Liver (tissue), 8 donors: ENCODE measurements at regions not wholly inside any gene's neighbourhood (a gene's known extent, or its start where the extent isn't known, plus 50 kb on each side); places are given as distances from the start of the nearest gene placed in this dataset.

Experiments used
- DNase-seq: peaks from one replicate; pipeline ENCODE4 v3.0.0-alpha.2; 2017; ENCODE audit warnings: low spot score
- H3K27ac ChIP-seq, 2 donors: one replicate each; pipeline ENCODE4 v1.7.0; 2013; ENCODE audit warnings: inconsistent platforms in 2 of 2, low read length in 2 of 2, control low read depth in 1 of 2, low read depth in 1 of 2, mild to moderate bottlenecking in 1 of 2
- H3K27me3 ChIP-seq, 4 donors: one replicate each; pipeline versions ENCODE4 v1.6.1 to v1.7.0; 2013; ENCODE audit warnings: low read length in 3 of 4, inconsistent platforms in 1 of 4, mild to moderate bottlenecking in 1 of 4, moderate library complexity in 1 of 4; ENCODE audit not compliant: control insufficient read depth in 4 of 4, insufficient read depth in 4 of 4
- H3K36me3 ChIP-seq, 4 donors: one replicate each; pipeline versions ENCODE4 v1.6.1 to v1.7.0; 2013; ENCODE audit warnings: low read length in 3 of 4, mild to moderate bottlenecking in 3 of 4, low read depth in 1 of 4, moderate library complexity in 1 of 4; ENCODE audit not compliant: control insufficient read depth in 4 of 4, insufficient read depth in 3 of 4
- H3K4me1 ChIP-seq, 4 donors: one replicate each; pipeline versions ENCODE4 v1.6.1 to v1.7.0; 2013; ENCODE audit warnings: low read length in 3 of 4, mild to moderate bottlenecking in 3 of 4, moderate library complexity in 1 of 4; ENCODE audit not compliant: control insufficient read depth in 4 of 4, insufficient read depth in 4 of 4
- H3K4me3 ChIP-seq, 3 donors: one replicate each; pipeline versions ENCODE4 v1.6.1 to v1.7.0; 2013; ENCODE audit warnings: low read length in 3 of 3, control low read depth in 1 of 3, low read depth in 1 of 3, mild to moderate bottlenecking in 1 of 3
- H3K9ac ChIP-seq, 2 donors: one replicate each; pipeline ENCODE4 v1.7.0; 2013; ENCODE audit warnings: low read length in 2 of 2, mild to moderate bottlenecking in 2 of 2, moderate library complexity in 2 of 2, control low read depth in 1 of 2, low read depth in 1 of 2
- H3K9me3 ChIP-seq, 4 donors: one replicate each; pipeline versions ENCODE4 v1.6.1 to v1.7.0; 2013; ENCODE audit warnings: low read length in 3 of 4; ENCODE audit not compliant: control insufficient read depth in 4 of 4
- EGR1 ChIP-seq, 2 donors: IDR thresholded peaks; 2 replicates each; pipeline ENCODE4 v1.6.1; 2016 to 2018; ENCODE audit warnings: antibody characterized with exemption in 2 of 2, low read depth in 2 of 2
- FOXA1 ChIP-seq: IDR thresholded peaks from 2 replicates; pipeline ENCODE4 v1.6.1; 2016; ENCODE audit warnings: antibody characterized with exemption
- FOXA2 ChIP-seq: IDR thresholded peaks from 2 replicates; pipeline ENCODE4 v1.6.1; 2016; ENCODE audit warnings: antibody characterized with exemption
- GABPA ChIP-seq, 2 donors: IDR thresholded peaks in 1 of 2; conservative IDR thresholded peaks in 1 of 2; 2 replicates each; pipeline ENCODE4 v1.6.1; 2016; ENCODE audit warnings: antibody characterized with exemption in 2 of 2, mild to moderate bottlenecking in 1 of 2, moderate library complexity in 1 of 2
- HNF4A ChIP-seq, 2 donors: conservative IDR thresholded peaks; 2 replicates each; pipeline ENCODE4 v1.6.1; 2016; ENCODE audit warnings: antibody characterized with exemption in 2 of 2, mild to moderate bottlenecking in 2 of 2
- HNF4G ChIP-seq: IDR thresholded peaks from 2 replicates; pipeline ENCODE4 v1.6.1; 2016; ENCODE audit warnings: antibody characterized with exemption
- JUND ChIP-seq, 2 donors: IDR thresholded peaks; 2 replicates each; pipeline ENCODE4 v1.6.1; 2016; ENCODE audit warnings: antibody characterized with exemption in 2 of 2
- NR2F2 ChIP-seq: IDR thresholded peaks from 2 replicates; pipeline ENCODE4 v1.6.1; 2016; ENCODE audit warnings: antibody characterized with exemption
- RAD21 ChIP-seq, 2 donors: IDR thresholded peaks; 2 replicates each; pipeline ENCODE4 v1.6.1; 2016; ENCODE audit warnings: antibody characterized with exemption in 2 of 2, mild to moderate bottlenecking in 2 of 2
- RXRA ChIP-seq, 2 donors: IDR thresholded peaks; 2 replicates each; pipeline ENCODE4 v1.6.1; 2017 to 2018; ENCODE audit warnings: antibody characterized with exemption in 2 of 2, mild to moderate bottlenecking in 1 of 2
- SP1 ChIP-seq: IDR thresholded peaks from 2 replicates; pipeline ENCODE4 v1.6.1; 2018; ENCODE audit warnings: antibody characterized with exemption, mild to moderate bottlenecking
- TAF1 ChIP-seq: conservative IDR thresholded peaks from 2 replicates; pipeline ENCODE4 v1.6.1; 2016; ENCODE audit warnings: antibody characterized with exemption, mild to moderate bottlenecking
- YY1 ChIP-seq: IDR thresholded peaks from 2 replicates; pipeline ENCODE4 v1.6.1; 2016; ENCODE audit warnings: antibody characterized with exemption, mild to moderate bottlenecking
- WGBS: extraction: QIAGEN DNeasy Blood & Tissue Kit; methylation state at CpG from one replicate; pipeline ENCODE4 v1.1.7; 2013; 5-methylcytosine and 5-hydroxymethylcytosine counted together
- TF ChIP-seq, protein P1 (sequence below): IDR thresholded peaks from 2 replicates; pipeline ENCODE4 v1.6.1; 2016; ENCODE audit warnings: antibody characterized with exemption
- TF ChIP-seq, protein P2 (sequence below): IDR thresholded peaks from 2 replicates; pipeline ENCODE4 v1.6.1; 2016; ENCODE audit warnings: antibody characterized with exemption
- TF ChIP-seq, protein P3 (sequence below): IDR thresholded peaks from 2 replicates; pipeline ENCODE4 v1.6.1; 2016; ENCODE audit warnings: antibody characterized with exemption, mild to moderate bottlenecking
- TF ChIP-seq, protein P4 (sequence below): IDR thresholded peaks from 2 replicates; pipeline ENCODE4 v1.6.1; 2016; ENCODE audit warnings: antibody characterized with exemption
- TF ChIP-seq, protein P5 (sequence below): fragments of 150-350 bp; IDR thresholded peaks from 2 replicates; pipeline ENCODE4 v1.5.1; 2017; ENCODE audit warnings: improper control_type of control experiment, low read depth, low read length; ENCODE audit not compliant: missing input control
- donor health status: healthy.
- donor health status: healthy.
- donor health status: healthy.
- donor health status: healthy.
- donor health status: healthy.

DNA sequence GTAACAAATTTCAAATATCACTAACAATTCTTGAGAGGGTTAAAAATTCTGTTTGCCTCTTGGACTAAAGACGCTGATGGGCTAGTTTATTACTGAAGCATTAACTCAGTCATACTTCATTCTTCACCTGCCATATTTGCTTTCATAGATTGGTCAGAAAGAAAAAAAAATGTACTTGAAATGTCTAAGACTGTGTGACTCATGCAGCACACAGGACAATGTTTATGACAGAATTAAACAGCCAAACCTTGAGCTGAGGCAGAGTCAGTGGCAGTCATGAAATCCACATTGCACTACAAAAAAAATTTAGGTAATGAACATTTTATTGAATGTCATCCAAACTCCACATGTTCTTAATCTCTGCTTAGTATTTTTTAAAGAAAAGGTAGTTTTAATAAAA is 135.6 kb downstream of the PRR20E start:
- Histone ChIP-seq H3K4me1 (no peaks in the 10 kb centered on the region), H3K27ac (no peak overlapping the region), H3K36me3 (no peaks in the 10 kb centered on the region), H3K9me3 (no peaks in the 10 kb centered on the region), H3K9ac (no peak overlapping the region), H3K4me3 (no peak overlapping the region), H3K27me3 (no peaks in the 10 kb centered on the region)
- TF ChIP-seq, protein P1, sequence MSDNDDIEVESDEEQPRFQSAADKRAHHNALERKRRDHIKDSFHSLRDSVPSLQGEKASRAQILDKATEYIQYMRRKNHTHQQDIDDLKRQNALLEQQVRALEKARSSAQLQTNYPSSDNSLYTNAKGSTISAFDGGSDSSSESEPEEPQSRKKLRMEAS = no peak
- TF ChIP-seq, protein P2, sequence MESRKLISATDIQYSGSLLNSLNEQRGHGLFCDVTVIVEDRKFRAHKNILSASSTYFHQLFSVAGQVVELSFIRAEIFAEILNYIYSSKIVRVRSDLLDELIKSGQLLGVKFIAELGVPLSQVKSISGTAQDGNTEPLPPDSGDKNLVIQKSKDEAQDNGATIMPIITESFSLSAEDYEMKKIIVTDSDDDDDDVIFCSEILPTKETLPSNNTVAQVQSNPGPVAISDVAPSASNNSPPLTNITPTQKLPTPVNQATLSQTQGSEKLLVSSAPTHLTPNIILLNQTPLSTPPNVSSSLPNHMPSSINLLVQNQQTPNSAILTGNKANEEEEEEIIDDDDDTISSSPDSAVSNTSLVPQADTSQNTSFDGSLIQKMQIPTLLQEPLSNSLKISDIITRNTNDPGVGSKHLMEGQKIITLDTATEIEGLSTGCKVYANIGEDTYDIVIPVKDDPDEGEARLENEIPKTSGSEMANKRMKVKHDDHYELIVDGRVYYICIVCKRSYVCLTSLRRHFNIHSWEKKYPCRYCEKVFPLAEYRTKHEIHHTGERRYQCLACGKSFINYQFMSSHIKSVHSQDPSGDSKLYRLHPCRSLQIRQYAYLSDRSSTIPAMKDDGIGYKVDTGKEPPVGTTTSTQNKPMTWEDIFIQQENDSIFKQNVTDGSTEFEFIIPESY = no peak
- TF ChIP-seq JUND (IDR thresholded peaks at IDR 0.05) (no peak), RAD21 (IDR thresholded peaks at IDR 0.05) (no peak), YY1 (no peak), FOXA2 (no peak), GABPA (IDR thresholded peaks at IDR 0.05 in 1 of 2, conservative IDR thresholded peaks at IDR 0.05 in 1 of 2) (no peak), NR2F2 (no peak), RXRA (IDR thresholded peaks at IDR 0.05) (no peak), SP1 (no peak), FOXA1 (no peak)
- TF ChIP-seq, protein P3, sequence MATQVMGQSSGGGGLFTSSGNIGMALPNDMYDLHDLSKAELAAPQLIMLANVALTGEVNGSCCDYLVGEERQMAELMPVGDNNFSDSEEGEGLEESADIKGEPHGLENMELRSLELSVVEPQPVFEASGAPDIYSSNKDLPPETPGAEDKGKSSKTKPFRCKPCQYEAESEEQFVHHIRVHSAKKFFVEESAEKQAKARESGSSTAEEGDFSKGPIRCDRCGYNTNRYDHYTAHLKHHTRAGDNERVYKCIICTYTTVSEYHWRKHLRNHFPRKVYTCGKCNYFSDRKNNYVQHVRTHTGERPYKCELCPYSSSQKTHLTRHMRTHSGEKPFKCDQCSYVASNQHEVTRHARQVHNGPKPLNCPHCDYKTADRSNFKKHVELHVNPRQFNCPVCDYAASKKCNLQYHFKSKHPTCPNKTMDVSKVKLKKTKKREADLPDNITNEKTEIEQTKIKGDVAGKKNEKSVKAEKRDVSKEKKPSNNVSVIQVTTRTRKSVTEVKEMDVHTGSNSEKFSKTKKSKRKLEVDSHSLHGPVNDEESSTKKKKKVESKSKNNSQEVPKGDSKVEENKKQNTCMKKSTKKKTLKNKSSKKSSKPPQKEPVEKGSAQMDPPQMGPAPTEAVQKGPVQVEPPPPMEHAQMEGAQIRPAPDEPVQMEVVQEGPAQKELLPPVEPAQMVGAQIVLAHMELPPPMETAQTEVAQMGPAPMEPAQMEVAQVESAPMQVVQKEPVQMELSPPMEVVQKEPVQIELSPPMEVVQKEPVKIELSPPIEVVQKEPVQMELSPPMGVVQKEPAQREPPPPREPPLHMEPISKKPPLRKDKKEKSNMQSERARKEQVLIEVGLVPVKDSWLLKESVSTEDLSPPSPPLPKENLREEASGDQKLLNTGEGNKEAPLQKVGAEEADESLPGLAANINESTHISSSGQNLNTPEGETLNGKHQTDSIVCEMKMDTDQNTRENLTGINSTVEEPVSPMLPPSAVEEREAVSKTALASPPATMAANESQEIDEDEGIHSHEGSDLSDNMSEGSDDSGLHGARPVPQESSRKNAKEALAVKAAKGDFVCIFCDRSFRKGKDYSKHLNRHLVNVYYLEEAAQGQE = no peak
- 84% methylated on average over 1 of the region's 1 CpG for WGBS
- no peak for DNase-seq

DNA sequence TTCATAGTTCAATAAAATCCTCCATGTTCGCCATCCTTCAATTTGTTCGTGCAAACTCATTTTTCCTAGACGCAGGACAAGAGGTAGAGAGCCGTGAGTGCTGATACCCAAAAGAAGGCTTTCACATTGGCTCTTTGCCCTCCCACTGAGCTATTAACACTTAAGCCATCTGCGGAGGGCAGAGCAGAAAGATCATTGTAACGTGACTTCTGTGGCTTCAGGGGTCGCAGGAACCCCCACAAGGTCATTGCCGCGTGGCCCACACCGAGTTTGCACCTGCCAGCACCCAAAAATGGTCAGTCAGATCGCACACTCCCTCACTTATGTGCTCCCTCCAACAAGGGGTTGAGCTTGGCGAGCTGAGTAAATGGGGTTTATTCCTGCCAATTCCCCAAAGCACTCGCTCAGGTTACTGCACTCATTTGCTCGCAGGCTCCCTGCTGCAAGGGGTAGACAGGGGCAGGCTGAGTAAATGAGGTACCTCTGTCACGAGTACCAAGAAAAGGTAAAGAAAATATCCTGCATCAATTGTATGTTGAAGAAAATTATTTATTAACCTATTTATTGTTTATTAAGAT is 144.1 kb downstream of the PRR20E start:
- TF ChIP-seq JUND (IDR thresholded peaks at IDR 0.05) (no peak), RXRA (IDR thresholded peaks at IDR 0.05) (no peak), HNF4G (no peak), EGR1 (IDR thresholded peaks at IDR 0.05; ENCODE audit: low read depth in 2 of 2) (no peak), TAF1 (no peak), FOXA1 (no peak), HNF4A (conservative IDR thresholded peaks at IDR 0.05) (no peak), SP1 (no peak), RAD21 (IDR thresholded peaks at IDR 0.05) (no peak), FOXA2 (no peak)
- TF ChIP-seq, protein P4, sequence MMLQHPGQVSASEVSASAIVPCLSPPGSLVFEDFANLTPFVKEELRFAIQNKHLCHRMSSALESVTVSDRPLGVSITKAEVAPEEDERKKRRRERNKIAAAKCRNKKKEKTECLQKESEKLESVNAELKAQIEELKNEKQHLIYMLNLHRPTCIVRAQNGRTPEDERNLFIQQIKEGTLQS = no peak
- TF ChIP-seq, protein P3 = no peak
- TF ChIP-seq, protein P5, sequence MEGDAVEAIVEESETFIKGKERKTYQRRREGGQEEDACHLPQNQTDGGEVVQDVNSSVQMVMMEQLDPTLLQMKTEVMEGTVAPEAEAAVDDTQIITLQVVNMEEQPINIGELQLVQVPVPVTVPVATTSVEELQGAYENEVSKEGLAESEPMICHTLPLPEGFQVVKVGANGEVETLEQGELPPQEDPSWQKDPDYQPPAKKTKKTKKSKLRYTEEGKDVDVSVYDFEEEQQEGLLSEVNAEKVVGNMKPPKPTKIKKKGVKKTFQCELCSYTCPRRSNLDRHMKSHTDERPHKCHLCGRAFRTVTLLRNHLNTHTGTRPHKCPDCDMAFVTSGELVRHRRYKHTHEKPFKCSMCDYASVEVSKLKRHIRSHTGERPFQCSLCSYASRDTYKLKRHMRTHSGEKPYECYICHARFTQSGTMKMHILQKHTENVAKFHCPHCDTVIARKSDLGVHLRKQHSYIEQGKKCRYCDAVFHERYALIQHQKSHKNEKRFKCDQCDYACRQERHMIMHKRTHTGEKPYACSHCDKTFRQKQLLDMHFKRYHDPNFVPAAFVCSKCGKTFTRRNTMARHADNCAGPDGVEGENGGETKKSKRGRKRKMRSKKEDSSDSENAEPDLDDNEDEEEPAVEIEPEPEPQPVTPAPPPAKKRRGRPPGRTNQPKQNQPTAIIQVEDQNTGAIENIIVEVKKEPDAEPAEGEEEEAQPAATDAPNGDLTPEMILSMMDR = no peak
- TF ChIP-seq, protein P1 = no peak
- TF ChIP-seq, protein P2 = no peak
- H3K9me3 ChIP-seq = no peaks in the 10 kb centered on the region
- 50% methylated on average over 15 of the region's 15 CpGs for WGBS
- H3K9ac ChIP-seq = no peak overlapping the region
- DNase-seq = no peak
- no peaks in the 10 kb centered on the region for H3K4me1 ChIP-seq
- no peak overlapping the region for H3K27ac ChIP-seq
- H3K4me3 ChIP-seq = no peak overlapping the region
- H3K27me3 ChIP-seq = no peaks in the 10 kb centered on the region
- no peaks in the 10 kb centered on the region for H3K36me3 ChIP-seq
